K562 (cell line): ENCODE measurements at regions not wholly inside any gene's neighbourhood (a gene's known extent, or its start where the extent isn't known, plus 50 kb on each side); places are given as distances from the start of the nearest gene placed in this dataset.
"Not testable (repeated sequence)": the region's sequence is repeated elsewhere in the genome, so short reads cannot be mapped to it uniquely, and the experiment has no call there.

Source experiments
- ATAC-seq: fragments of 200-7000 bp; cut with Tn5 transposase; 3 replicates; pipeline ENCODE4 v1.9.1; 2020; ENCODE audit warnings: moderate library complexity
- BruUV-seq: library from RNA; stranded (reverse); fragments of 400-500 nt; replicated peaks from 2 replicates; lab custom pipeline; 2021; lab: Mats Ljungman, UMichigan
- CTCF ChIA-PET: fragments of 300-600 bp; formaldehyde crosslinking; extraction: SDS; loops from one replicate; lab custom pipeline; 2021; ENCODE audit warnings: low intra/inter-chr PET ratio; lab: Yijun Ruan, JAX
- POLR2A ChIA-PET: fragments of 300-600, 350-650 bp; sonication (Branson Sonifier 250); formaldehyde crosslinking; extraction: SDS; loops from one replicate; lab custom pipeline; 2021; ENCODE audit warnings: antibody characterized with exemption, inconsistent platforms; lab: Yijun Ruan, JAX
- DNase-seq, 4 experiments: peaks; one replicate each; pipeline versions ENCODE4 v3.0.0 to v3.0.0-alpha.2; 2011 to 2018; ENCODE audit warnings: low spot score in 3 of 4, mixed read lengths in 3 of 4; ENCODE audit errors: extremely low read depth in 1 of 4
- FAIRE-seq: peaks from 2 replicates; lab custom pipeline; 2011; peaks lifted over from hg19 to GRCh38; lab: Jason Lieb, UNC
- H2AFZ ChIP-seq: 2 replicates; pipeline ENCODE4 v1.6.0; 2011; ENCODE audit warnings: low read depth, low read length, control low read depth, inconsistent platforms
- H3K27ac ChIP-seq: fragments of 200-600 bp; 3 replicates; pipeline ENCODE4 v1.8.0; 2011; ENCODE audit warnings: low read depth, mild to moderate bottlenecking, control low read depth, inconsistent platforms, low read length, moderate library complexity, mixed read lengths; ENCODE audit errors: extremely low read depth
- H3K27me3 ChIP-seq, 2 experiments: fragments of 300-600 bp in 1 of 2; 2 replicates in 1 of 2; 3 replicates in 1 of 2; pipeline versions ENCODE4 v1.6.0 to v1.8.0; 2011; ENCODE audit warnings: inconsistent platforms in 2 of 2, low read length in 2 of 2, mild to moderate bottlenecking in 1 of 2, mixed read lengths in 1 of 2, moderate library complexity in 1 of 2; ENCODE audit not compliant: control insufficient read depth in 2 of 2, insufficient read depth in 2 of 2
- H3K36me3 ChIP-seq: fragments of 300-600 bp; 3 replicates; pipeline ENCODE4 v1.8.0; 2011; ENCODE audit warnings: mild to moderate bottlenecking, low read length, inconsistent platforms; ENCODE audit not compliant: control insufficient read depth, insufficient read depth
- H3K4me1 ChIP-seq, 2 experiments: fragments of 200-600 bp in 1 of 2; replicated peaks in 1 of 2; 2 replicates in 1 of 2; 3 replicates in 1 of 2; pipeline versions ENCODE4 v1.5.1 to v1.8.0; 2011; ENCODE audit warnings: inconsistent platforms in 2 of 2, low read length in 2 of 2, mild to moderate bottlenecking in 1 of 2, mixed read lengths in 1 of 2, moderate library complexity in 1 of 2; ENCODE audit not compliant: control insufficient read depth in 2 of 2, insufficient read depth in 2 of 2
- H3K4me2 ChIP-seq: 2 replicates; pipeline ENCODE4 v1.6.1; 2011; ENCODE audit warnings: low read length, control low read depth, inconsistent platforms, mixed read lengths; ENCODE audit not compliant: insufficient read depth
- H3K4me3 ChIP-seq: fragments of 200-600 bp; sonication (generic), shearing (Covaris generic); 2 replicates; pipeline ENCODE4 v1.5.1; 2016; ENCODE audit warnings: control low read depth, inconsistent platforms
- H3K79me2 ChIP-seq: fragments of 200-600 bp; 3 replicates; pipeline ENCODE4 v1.8.0; 2011; ENCODE audit warnings: low read length, inconsistent platforms; ENCODE audit not compliant: control insufficient read depth, insufficient read depth
- H3K9ac ChIP-seq, 2 experiments: 2 replicates each; pipeline versions ENCODE4 v1.6.0 to v1.6.1; 2011; ENCODE audit warnings: low read depth in 2 of 2, low read length in 2 of 2, control low read depth in 1 of 2, inconsistent platforms in 1 of 2, mild to moderate bottlenecking in 1 of 2, mixed read lengths in 1 of 2; ENCODE audit not compliant: insufficient read depth in 1 of 2
- H3K9me1 ChIP-seq: one replicate; pipeline ENCODE4 v1.6.0; 2011; ENCODE audit warnings: inconsistent platforms, mild to moderate bottlenecking, low read length, moderate library complexity; ENCODE audit not compliant: control insufficient read depth, insufficient read depth
- H3K9me3 ChIP-seq: replicated peaks from 2 replicates; pipeline ENCODE4 v1.5.1; 2011; ENCODE audit warnings: low read depth, low read length, inconsistent platforms; ENCODE audit not compliant: control insufficient read depth, insufficient read depth
- H4K20me1 ChIP-seq: replicated peaks from 2 replicates; pipeline ENCODE4 v1.6.1; 2011; ENCODE audit warnings: low read length, inconsistent platforms, mixed read lengths; ENCODE audit not compliant: control insufficient read depth, insufficient read depth
- BCOR ChIP-seq: fragments of 450-650 bp; IDR thresholded peaks from 2 replicates; pipeline ENCODE4 v1.6.1; 2016
- HDGF ChIP-seq: fragments of 450-650 bp; IDR thresholded peaks from 2 replicates; pipeline ENCODE4 v1.6.1; 2016
- NFE2L1 ChIP-seq: fragments of 450-650 bp; IDR thresholded peaks from 2 replicates; pipeline ENCODE4 v1.6.1; 2016; ENCODE audit warnings: missing genetic modification characterization, low read depth, mild to moderate bottlenecking, missing compliant biosample characterization, moderate library complexity, borderline replicate concordance
- POLR2G ChIP-seq: fragments of 200-400 bp; formaldehyde crosslinking; IDR thresholded peaks from 2 replicates; pipeline ENCODE4 v1.6.1; 2017; ENCODE audit warnings: low read depth, mild to moderate bottlenecking, antibody characterized with exemption, low read length, moderate library complexity
- TSC22D4 ChIP-seq: fragments of 450-650 bp; IDR thresholded peaks from 2 replicates; pipeline ENCODE4 v1.6.1; 2016; ENCODE audit warnings: missing genetic modification characterization, missing biosample characterization, control low read depth
- ZNF146 ChIP-seq: IDR thresholded peaks from one replicate; pipeline ENCODE4 v1.6.1; 2018; ENCODE audit warnings: missing compliant biosample characterization; ENCODE audit not compliant: unreplicated experiment
- ZNF197 ChIP-seq: fragments of 200-800 bp; sonication (Bioruptor generic); IDR thresholded peaks from 2 replicates; pipeline ENCODE4 v1.6.1; 2016; ENCODE audit warnings: low read depth, missing genetic modification characterization, missing compliant biosample characterization
- ZNF23 ChIP-seq: fragments of 250-450 bp; sonication (Bioruptor Pico); IDR thresholded peaks from 2 replicates; pipeline ENCODE4 v1.4.0; 2020; ENCODE audit warnings: mild to moderate bottlenecking
- ZNF445 ChIP-seq: fragments of 250-450 bp; sonication (Bioruptor Pico); IDR thresholded peaks from 2 replicates; pipeline ENCODE4 v1.4.0; 2020; ENCODE audit warnings: low read depth, mild to moderate bottlenecking, moderate library complexity
- ZSCAN29 ChIP-seq: fragments of 450-650 bp; IDR thresholded peaks from 2 replicates; pipeline ENCODE4 v1.6.1; 2017
- WGBS: fragments of 100-300 bp; shearing (Covaris generic); methylation state at CpG from one replicate; pipeline ENCODE4 v1.1.6; 2016; ENCODE audit warnings: low coverage, mixed read lengths; ENCODE audit not compliant: insufficient coverage; ENCODE audit errors: missing lambda C conversion rate; 5-methylcytosine and 5-hydroxymethylcytosine counted together
- in situ Hi-C: fragments of 300-500 bp; cut with MboI; formaldehyde crosslinking; loops from 4 replicates; pipeline ENCODE4 v1.15.0; 2018; ENCODE audit warnings: inconsistent platforms, mixed read lengths
- intact Hi-C: fragments of 100-400 bp; cut with micrococcal nuclease; formaldehyde crosslinking; loops from 2 replicates; pipeline ENCODE4 v1.14.2; 2022

GRCh38 chr2:105529258-105529657, 130.4 kb upstream of the FHL2 start:
- H3K4me2 ChIP-seq, H3K9ac ChIP-seq, H3K9me3 ChIP-seq, FAIRE-seq, H4K20me1 ChIP-seq, H3K36me3 ChIP-seq, CTCF ChIA-PET, H3K27me3 ChIP-seq, POLR2A ChIA-PET, H3K9me1 ChIP-seq, H3K79me2 ChIP-seq, H3K27ac ChIP-seq, ATAC-seq, H2AFZ ChIP-seq, BruUV-seq, H3K4me3 ChIP-seq, DNase-seq: not testable (repeated sequence)
- peak; percentile 60 for TF ChIP-seq ZNF146
- TF ChIP-seq BCOR, result peak; percentile 26; the same call in 1 of the 2 replicates
- in situ Hi-C loops, result loop anchor here (25.0 kb wide), 1 partner anchor 417 kb away; no protein-coding TSS in a partner anchor
- peaks cover 0 to 16% of the 10 kb centered on the region in 2 experiments; a peak in 2 of 5 replicates for H3K4me1 ChIP-seq
- intact Hi-C loops, result loop anchor here (10.0 kb wide), 1 partner anchor 414 kb away; no protein-coding TSS in a partner anchor

GRCh38 chr2:105526000-105526925, 127.4 kb upstream of the FHL2 start:
- no peak overlapping the region for H3K27ac ChIP-seq
- peaks cover 2% of the 10 kb centered on the region; the same call in 1 of the 2 replicates for H3K9me3 ChIP-seq
- H4K20me1 ChIP-seq, result no peaks in the 10 kb centered on the region
- FAIRE-seq (no peak), DNase-seq (no peak), ATAC-seq (peak; percentile 55)
- in situ Hi-C loops (loop anchor here (25.0 kb wide), 1 partner anchor 414 kb away; no protein-coding TSS in a partner anchor), intact Hi-C loops (loop anchor here (10.0 kb wide), 1 partner anchor 411 kb away; no protein-coding TSS in a partner anchor)
- WGBS, result 48% methylated on average over 24 of the region's 30 CpGs
- no peaks in the 10 kb centered on the region for H3K36me3 ChIP-seq
- H3K79me2 ChIP-seq, result no peaks in the 10 kb centered on the region
- ChIA-PET CTCF (no interaction called here), POLR2A (interaction anchor here (0.6 to 0.9 kb wide), 2 partner anchors 12 to 128 kb away, joined by 3 read pairs; no protein-coding TSS in a partner anchor)
- no peaks in the 10 kb centered on the region; a peak in 1 of 5 replicates for H3K27me3 ChIP-seq
- H3K4me1 ChIP-seq, result peaks cover 0 to 16% of the 10 kb centered on the region in 2 experiments; a peak in 2 of 5 replicates
- BruUV-seq, result no TSS peak
- peak overlapping the region in 1 of 2 experiments; percentile 52; a peak in 1 of 4 replicates for H3K9ac ChIP-seq
- H3K4me2 ChIP-seq, result no peak overlapping the region
- TF ChIP-seq POLR2G (no peak), TSC22D4 (tag) (no peak), ZSCAN29 (no peak), HDGF (no peak), ZNF445 (CRISPR knock-in tag) (no peak), ZNF23 (CRISPR knock-in tag) (no peak), NFE2L1 (tag) (no peak), ZNF197 (CRISPR knock-in tag) (no peak)
- no peak overlapping the region for H3K4me3 ChIP-seq
- H3K9me1 ChIP-seq, result no peaks in the 10 kb centered on the region
- H2AFZ ChIP-seq, result no peak overlapping the region
